ENCODE measurements at regions not wholly inside any gene's neighbourhood (a gene's known extent, or its start where the extent isn't known, plus 50 kb on each side); places are given as distances from the start of the nearest gene placed in this dataset.
"Not testable (repeated sequence)": the region's sequence is repeated elsewhere in the genome, so short reads cannot be mapped to it uniquely, and the experiment has no call there.

GRCh38 chr10:23975431-23975830 is 233.5 kb upstream of the KIAA1217 start:
- no peak for DNase-seq

- no peak for DNase-seq
Observed at GRCh38 chr10:23976275-23976674, 232.7 kb upstream of the KIAA1217 start.

- DNase-seq = no peak
Observed at GRCh38 chr10:23978317-23978716, 230.6 kb upstream of the KIAA1217 start.

GRCh38 chr10:23980094-23980493 is 228.8 kb upstream of the KIAA1217 start:
- peak; percentile 11 for DNase-seq

GRCh38 chr10:23981520-23982309 is 227.2 kb upstream of the KIAA1217 start:
- DNase-seq = no peak

- not testable (repeated sequence) for DNase-seq
Observed at GRCh38 chr10:23984405-23984804, 224.5 kb upstream of the KIAA1217 start.

GRCh38 chr10:23988006-23988405 is 220.9 kb upstream of the KIAA1217 start:
- no peak for DNase-seq

GRCh38 chr10:23994459-23995046 is 214.4 kb upstream of the KIAA1217 start:
- DNase-seq = peak; percentile 49

- no peak for DNase-seq
Observed at GRCh38 chr10:23999445-23999844, 209.5 kb upstream of the KIAA1217 start.

GRCh38 chr10:24000271-24000813 is 208.6 kb upstream of the KIAA1217 start:
- DNase-seq = no peak

- DNase-seq = no peak
Observed at GRCh38 chr10:24006741-24007140, 202.2 kb upstream of the KIAA1217 start.

GRCh38 chr10:24007359-24007758 is 201.6 kb upstream of the KIAA1217 start:
- DNase-seq = peak; percentile 33

GRCh38 chr10:24008164-24009091 is 200.5 kb upstream of the KIAA1217 start:
- DNase-seq = peak; percentile 87

- DNase-seq = no peak
Observed at GRCh38 chr10:24009115-24009514, 199.8 kb upstream of the KIAA1217 start.

GRCh38 chr10:24009736-24010135 is 199.2 kb upstream of the KIAA1217 start:
- DNase-seq = peak; percentile 18

- peak; percentile 15 for DNase-seq
Observed at GRCh38 chr10:24010436-24010970, 198.4 kb upstream of the KIAA1217 start.

GRCh38 chr10:24012249-24012803 is 196.6 kb upstream of the KIAA1217 start:
- no peak for DNase-seq

GRCh38 chr10:24027107-24027506 is 181.8 kb upstream of the KIAA1217 start:
- DNase-seq = no peak

- DNase-seq = peak; percentile 1
Observed at GRCh38 chr10:24034571-24034970, 174.4 kb upstream of the KIAA1217 start.

- DNase-seq = no peak
Observed at GRCh38 chr10:24035761-24036160, 173.2 kb upstream of the KIAA1217 start.

- no peak for DNase-seq
Observed at GRCh38 chr10:24039315-24039714, 169.6 kb upstream of the KIAA1217 start.

GRCh38 chr10:24039897-24040296 is 169.0 kb upstream of the KIAA1217 start:
- DNase-seq = no peak

GRCh38 chr10:24041034-24041433 is 167.9 kb upstream of the KIAA1217 start:
- peak; percentile 22 for DNase-seq
